GM12878 (cell line): ENCODE measurements at regions not wholly inside any gene's neighbourhood (a gene's known extent, or its start where the extent isn't known, plus 50 kb on each side); places are given as distances from the start of the nearest gene placed in this dataset.

Experiments used
- ATAC-seq: fragments of 200-7000 bp; cut with Tn5 transposase; 3 replicates; pipeline ENCODE4 v1.9.1; 2020; ENCODE audit warnings: mild to moderate bottlenecking, moderate library complexity
- BruUV-seq: library from RNA; stranded (reverse); fragments of 400-500 nt; replicated peaks from 2 replicates; lab custom pipeline; 2021; lab: Mats Ljungman, UMichigan
- CTCF ChIA-PET: fragments of 300-600 bp; sonication (Branson Sonifier 250); formaldehyde crosslinking; extraction: SDS; loops from one replicate; lab custom pipeline; 2021; ENCODE audit warnings: inconsistent platforms; lab: Yijun Ruan, JAX
- POLR2A ChIA-PET: fragments of 350-600 bp; formaldehyde crosslinking; extraction: SDS; loops from one replicate; lab custom pipeline; 2021; ENCODE audit warnings: inconsistent platforms; lab: Charles Lee
- RAD21 ChIA-PET: fragments of 300-600 bp; sonication (Branson Sonifier 250); formaldehyde crosslinking; loops from one replicate; lab custom pipeline; 2023; ENCODE audit warnings: antibody characterized with exemption; ENCODE audit not compliant: unreplicated experiment; lab: Charles Lee
- SMC1A ChIA-PET: fragments of 300-600 bp; sonication (Branson Sonifier 250); formaldehyde crosslinking; loops from one replicate; lab custom pipeline; 2023; ENCODE audit not compliant: unreplicated experiment, uncharacterized antibody; lab: Charles Lee
- DNase-seq: peaks from one replicate; pipeline ENCODE4 v3.0.0-alpha.2; 2011; ENCODE audit warnings: low read depth, low spot score
- FAIRE-seq: peaks from 3 replicates; lab custom pipeline; 2011; peaks lifted over from hg19 to GRCh38; lab: Jason Lieb, UNC
- H2AFZ ChIP-seq: 2 replicates; pipeline ENCODE4 v1.6.0; 2011; ENCODE audit warnings: low read depth, low read length, control low read depth; ENCODE audit not compliant: control insufficient read depth
- H3K27ac ChIP-seq: 2 replicates; pipeline ENCODE4 v1.5.1; 2011; ENCODE audit warnings: control low read depth; ENCODE audit not compliant: control insufficient read depth, insufficient read depth
- H3K27me3 ChIP-seq, 2 experiments: replicated peaks in 1 of 2; 2 replicates each; pipeline versions ENCODE4 v1.6.0 to v1.6.1; 2011; ENCODE audit warnings: low read length in 1 of 2; ENCODE audit not compliant: control insufficient read depth in 2 of 2, insufficient read depth in 2 of 2
- H3K36me3 ChIP-seq, 2 experiments: 2 replicates each; pipeline ENCODE4 v1.5.1; 2011; ENCODE audit warnings: low read length in 1 of 2; ENCODE audit not compliant: control insufficient read depth in 2 of 2, insufficient read depth in 2 of 2
- H3K4me1 ChIP-seq: 2 replicates; pipeline ENCODE4 v1.6.1; 2011; ENCODE audit warnings: mild to moderate bottlenecking, low read length, moderate library complexity, mixed read lengths; ENCODE audit not compliant: control insufficient read depth, insufficient read depth
- H3K4me2 ChIP-seq: 2 replicates; pipeline ENCODE4 v1.6.0; 2011; ENCODE audit warnings: control low read depth; ENCODE audit not compliant: control insufficient read depth, insufficient read depth
- H3K4me3 ChIP-seq: fragments of 200-600 bp; sonication (generic); 2 replicates; pipeline ENCODE4 v1.5.1; 2016
- H3K79me2 ChIP-seq: 2 replicates; pipeline ENCODE4 v1.6.0; 2011; ENCODE audit warnings: low read length; ENCODE audit not compliant: control insufficient read depth, insufficient read depth
- H3K9ac ChIP-seq: 2 replicates; pipeline ENCODE4 v1.8.0; 2011; ENCODE audit warnings: low read length, control low read depth, mixed read lengths; ENCODE audit not compliant: control insufficient read depth, insufficient read depth
- H3K9me3 ChIP-seq: replicated peaks from 3 replicates; pipeline ENCODE4 v1.5.1; 2011; ENCODE audit warnings: mild to moderate bottlenecking, low read length; ENCODE audit not compliant: control insufficient read depth, insufficient read depth
- H4K20me1 ChIP-seq: 2 replicates; pipeline ENCODE4 v1.6.0; 2011; ENCODE audit not compliant: control insufficient read depth, insufficient read depth
- CEBPB ChIP-seq, 2 experiments: fragments of 150-350 bp in 1 of 2; IDR thresholded peaks; 2 replicates each; pipeline ENCODE4 v1.6.1; 2012 to 2014; ENCODE audit warnings: low read depth in 2 of 2, low read length in 2 of 2, borderline replicate concordance in 1 of 2, inconsistent platforms in 1 of 2
- CHD2 ChIP-seq: IDR thresholded peaks from 2 replicates; pipeline ENCODE4 v1.6.1; 2011; ENCODE audit warnings: low read depth, low read length, improper control_type of control experiment, borderline replicate concordance
- EZH2 ChIP-seq: IDR thresholded peaks from 2 replicates; pipeline ENCODE4 v1.6.1; 2012; ENCODE audit warnings: low read depth, mild to moderate bottlenecking, control low read depth, inconsistent platforms, low read length, borderline replicate concordance; ENCODE audit not compliant: control insufficient read depth
- FOXM1 ChIP-seq: IDR thresholded peaks from 2 replicates; pipeline ENCODE4 v1.6.1; 2012; ENCODE audit warnings: low read depth, mild to moderate bottlenecking, inconsistent platforms, low read length, moderate library complexity
- IKZF1 ChIP-seq: fragments of 450-650 bp; conservative IDR thresholded peaks from 2 replicates; pipeline ENCODE4 v1.6.1; 2017; ENCODE audit warnings: antibody characterized with exemption, mild to moderate bottlenecking
- JUND ChIP-seq: IDR thresholded peaks from 2 replicates; pipeline ENCODE4 v1.6.1; 2012; ENCODE audit warnings: low read depth, mild to moderate bottlenecking, low read length, improper control_type of control experiment, moderate library complexity
- MEF2A ChIP-seq: IDR thresholded peaks from 2 replicates; pipeline ENCODE4 v1.6.1; 2011; ENCODE audit warnings: low read depth, mild to moderate bottlenecking, low read length, moderate library complexity; ENCODE audit not compliant: insufficient read depth
- MYB ChIP-seq: fragments of 150-350 bp; IDR thresholded peaks from 2 replicates; pipeline ENCODE4 v1.6.1; 2014; ENCODE audit warnings: mild to moderate bottlenecking, low read depth, low read length, borderline replicate concordance
- PML ChIP-seq: IDR thresholded peaks from 2 replicates; pipeline ENCODE4 v1.6.1; 2012; ENCODE audit warnings: low read length, inconsistent platforms
- POU2F2 ChIP-seq: IDR thresholded peaks from 3 replicates; pipeline ENCODE4 v1.6.1; 2011; ENCODE audit warnings: low read depth, mild to moderate bottlenecking, low read length, borderline replicate concordance
- ZNF24 ChIP-seq: fragments of 450-650 bp; IDR thresholded peaks from 2 replicates; pipeline ENCODE4 v1.6.1; 2017; ENCODE audit warnings: antibody characterized with exemption, mild to moderate bottlenecking
- ZNF384 ChIP-seq: IDR thresholded peaks from 2 replicates; pipeline ENCODE4 v1.6.1; 2012; ENCODE audit warnings: low read depth, mild to moderate bottlenecking, low read length, improper control_type of control experiment, borderline replicate concordance
- WGBS: methylation state at CpG from one replicate; pipeline ENCODE4 v1.1.6; 2016; ENCODE audit warnings: low lambda C conversion rate; ENCODE audit not compliant: insufficient replicate concordance, insufficient coverage; ENCODE audit errors: missing lambda C conversion rate; 5-methylcytosine and 5-hydroxymethylcytosine counted together
- in situ Hi-C: fragments of 300-500 bp; cut with MboI; formaldehyde crosslinking; loops from 9 replicates; pipeline ENCODE4 v1.14.3; 2018; ENCODE audit warnings: mixed read lengths
- intact Hi-C: fragments of 100-400 bp; cut with micrococcal nuclease; formaldehyde crosslinking; loops from one replicate; pipeline ENCODE4 v1.14.2; 2022; ENCODE audit not compliant: unreplicated experiment
- TF ChIP-seq, protein P1 (sequence below): IDR thresholded peaks from 2 replicates; pipeline ENCODE4 v1.6.1; 2011; ENCODE audit warnings: low read depth, mild to moderate bottlenecking, low read length, moderate library complexity, borderline replicate concordance; ENCODE audit errors: extremely low read depth
- TF ChIP-seq, protein P2 (sequence below): fragments of 450-650 bp; IDR thresholded peaks from 2 replicates; pipeline ENCODE4 v1.6.1; 2017; ENCODE audit warnings: borderline replicate concordance
- TF ChIP-seq, protein P3 (sequence below): fragments of 450-650 bp; formaldehyde crosslinking; IDR thresholded peaks from 2 replicates; pipeline ENCODE4 v1.5.0; 2022; ENCODE audit warnings: mild to moderate bottlenecking, missing genetic modification characterization
- TF ChIP-seq, protein P4 (sequence below): fragments of 450-650 bp; IDR thresholded peaks from 2 replicates; pipeline ENCODE4 v1.6.1; 2018; ENCODE audit warnings: mild to moderate bottlenecking, low read depth, moderate library complexity; ENCODE audit not compliant: partially characterized antibody

DNA sequence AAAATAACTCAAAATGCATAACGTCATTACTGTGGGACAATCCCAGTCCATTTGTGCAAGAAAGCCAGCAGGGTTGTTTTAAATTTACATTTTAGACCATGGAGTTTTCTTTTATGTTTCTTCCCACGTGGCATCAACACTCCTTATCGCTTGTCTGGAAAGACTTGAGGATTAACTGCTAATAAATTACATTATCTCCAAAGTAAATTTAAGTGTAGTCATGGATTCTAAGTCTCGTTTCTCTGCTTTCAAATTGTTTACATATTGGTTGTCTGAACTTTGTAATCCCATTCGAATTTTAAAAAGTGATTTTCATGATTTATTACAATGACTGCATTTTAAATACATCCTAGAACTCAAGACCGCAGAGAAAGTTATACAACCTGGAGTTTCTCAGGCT, 119.3 kb upstream of the ADAMTS5 start (continued):
- no peak for TF ChIP-seq FOXM1
- no peak for TF ChIP-seq POU2F2
- TF ChIP-seq, protein P1, sequence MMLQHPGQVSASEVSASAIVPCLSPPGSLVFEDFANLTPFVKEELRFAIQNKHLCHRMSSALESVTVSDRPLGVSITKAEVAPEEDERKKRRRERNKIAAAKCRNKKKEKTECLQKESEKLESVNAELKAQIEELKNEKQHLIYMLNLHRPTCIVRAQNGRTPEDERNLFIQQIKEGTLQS: no peak
- no peak for TF ChIP-seq MYB
- TF ChIP-seq, protein P2, sequence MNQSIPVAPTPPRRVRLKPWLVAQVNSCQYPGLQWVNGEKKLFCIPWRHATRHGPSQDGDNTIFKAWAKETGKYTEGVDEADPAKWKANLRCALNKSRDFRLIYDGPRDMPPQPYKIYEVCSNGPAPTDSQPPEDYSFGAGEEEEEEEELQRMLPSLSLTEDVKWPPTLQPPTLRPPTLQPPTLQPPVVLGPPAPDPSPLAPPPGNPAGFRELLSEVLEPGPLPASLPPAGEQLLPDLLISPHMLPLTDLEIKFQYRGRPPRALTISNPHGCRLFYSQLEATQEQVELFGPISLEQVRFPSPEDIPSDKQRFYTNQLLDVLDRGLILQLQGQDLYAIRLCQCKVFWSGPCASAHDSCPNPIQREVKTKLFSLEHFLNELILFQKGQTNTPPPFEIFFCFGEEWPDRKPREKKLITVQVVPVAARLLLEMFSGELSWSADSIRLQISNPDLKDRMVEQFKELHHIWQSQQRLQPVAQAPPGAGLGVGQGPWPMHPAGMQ: no peak
- no peak for TF ChIP-seq CEBPB (IDR thresholded peaks at IDR 0.05; ENCODE audit: borderline replicate concordance in 1 of 2, low read depth in 2 of 2, low read length in 2 of 2)

DNA sequence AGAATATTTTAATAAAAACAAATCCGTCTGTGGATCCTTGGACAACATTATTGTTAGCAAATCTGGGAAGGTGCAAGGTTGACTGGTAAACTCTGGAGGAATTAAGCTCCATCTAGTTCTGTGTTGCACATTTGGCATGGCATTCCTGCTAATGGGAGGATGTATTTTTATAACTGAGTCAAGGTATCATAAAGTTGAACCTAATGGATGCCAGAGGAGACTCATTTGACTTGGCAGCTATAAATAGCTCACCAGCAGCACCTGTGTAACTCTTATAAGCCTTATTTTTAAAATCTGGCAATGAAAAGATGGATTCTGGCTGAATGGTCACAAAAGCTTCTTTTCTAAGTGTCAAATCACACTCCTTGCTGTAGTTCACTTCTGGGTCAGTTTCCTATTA, 118.5 kb upstream of the ADAMTS5 start:
- Histone ChIP-seq H3K4me2 (no peak overlapping the region), H3K27me3 (no peaks in the 10 kb centered on the region), H3K9me3 (no peaks in the 10 kb centered on the region; the same call in 2 of the 3 replicates), H3K4me3 (no peak overlapping the region), H2AFZ (no peak overlapping the region), H3K79me2 (no peaks in the 10 kb centered on the region), H3K36me3 (no peaks in the 10 kb centered on the region), H3K27ac (no peak overlapping the region), H3K4me1 (no peaks in the 10 kb centered on the region), H3K9ac (no peak overlapping the region), H4K20me1 (no peaks in the 10 kb centered on the region)
- ChIA-PET POLR2A (no interaction called here), SMC1A (no interaction called here), RAD21 (no interaction called here), CTCF (no interaction called here)
- 0% methylated on average over 1 of the region's 1 CpG for WGBS
- ATAC-seq (no peak), DNase-seq (no peak), FAIRE-seq (no peak)
- BruUV-seq: no TSS peak
- intact Hi-C loops: no loop called here
- in situ Hi-C loops: no loop called here
- TF ChIP-seq PML (no peak), ZNF384 (no peak), CHD2 (no peak), MEF2A (no peak), JUND (no peak), IKZF1 (no peak), EZH2 (no peak), ZNF24 (no peak), FOXM1 (no peak)
- TF ChIP-seq, protein P3, sequence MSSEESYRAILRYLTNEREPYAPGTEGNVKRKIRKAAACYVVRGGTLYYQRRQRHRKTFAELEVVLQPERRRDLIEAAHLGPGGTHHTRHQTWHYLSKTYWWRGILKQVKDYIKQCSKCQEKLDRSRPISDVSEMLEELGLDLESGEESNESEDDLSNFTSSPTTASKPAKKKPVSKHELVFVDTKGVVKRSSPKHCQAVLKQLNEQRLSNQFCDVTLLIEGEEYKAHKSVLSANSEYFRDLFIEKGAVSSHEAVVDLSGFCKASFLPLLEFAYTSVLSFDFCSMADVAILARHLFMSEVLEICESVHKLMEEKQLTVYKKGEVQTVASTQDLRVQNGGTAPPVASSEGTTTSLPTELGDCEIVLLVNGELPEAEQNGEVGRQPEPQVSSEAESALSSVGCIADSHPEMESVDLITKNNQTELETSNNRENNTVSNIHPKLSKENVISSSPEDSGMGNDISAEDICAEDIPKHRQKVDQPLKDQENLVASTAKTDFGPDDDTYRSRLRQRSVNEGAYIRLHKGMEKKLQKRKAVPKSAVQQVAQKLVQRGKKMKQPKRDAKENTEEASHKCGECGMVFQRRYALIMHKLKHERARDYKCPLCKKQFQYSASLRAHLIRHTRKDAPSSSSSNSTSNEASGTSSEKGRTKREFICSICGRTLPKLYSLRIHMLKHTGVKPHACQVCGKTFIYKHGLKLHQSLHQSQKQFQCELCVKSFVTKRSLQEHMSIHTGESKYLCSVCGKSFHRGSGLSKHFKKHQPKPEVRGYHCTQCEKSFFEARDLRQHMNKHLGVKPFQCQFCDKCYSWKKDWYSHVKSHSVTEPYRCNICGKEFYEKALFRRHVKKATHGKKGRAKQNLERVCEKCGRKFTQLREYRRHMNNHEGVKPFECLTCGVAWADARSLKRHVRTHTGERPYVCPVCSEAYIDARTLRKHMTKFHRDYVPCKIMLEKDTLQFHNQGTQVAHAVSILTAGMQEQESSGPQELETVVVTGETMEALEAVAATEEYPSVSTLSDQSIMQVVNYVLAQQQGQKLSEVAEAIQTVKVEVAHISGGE (CRISPR knock-in tag): no peak
- TF ChIP-seq, protein P4, sequence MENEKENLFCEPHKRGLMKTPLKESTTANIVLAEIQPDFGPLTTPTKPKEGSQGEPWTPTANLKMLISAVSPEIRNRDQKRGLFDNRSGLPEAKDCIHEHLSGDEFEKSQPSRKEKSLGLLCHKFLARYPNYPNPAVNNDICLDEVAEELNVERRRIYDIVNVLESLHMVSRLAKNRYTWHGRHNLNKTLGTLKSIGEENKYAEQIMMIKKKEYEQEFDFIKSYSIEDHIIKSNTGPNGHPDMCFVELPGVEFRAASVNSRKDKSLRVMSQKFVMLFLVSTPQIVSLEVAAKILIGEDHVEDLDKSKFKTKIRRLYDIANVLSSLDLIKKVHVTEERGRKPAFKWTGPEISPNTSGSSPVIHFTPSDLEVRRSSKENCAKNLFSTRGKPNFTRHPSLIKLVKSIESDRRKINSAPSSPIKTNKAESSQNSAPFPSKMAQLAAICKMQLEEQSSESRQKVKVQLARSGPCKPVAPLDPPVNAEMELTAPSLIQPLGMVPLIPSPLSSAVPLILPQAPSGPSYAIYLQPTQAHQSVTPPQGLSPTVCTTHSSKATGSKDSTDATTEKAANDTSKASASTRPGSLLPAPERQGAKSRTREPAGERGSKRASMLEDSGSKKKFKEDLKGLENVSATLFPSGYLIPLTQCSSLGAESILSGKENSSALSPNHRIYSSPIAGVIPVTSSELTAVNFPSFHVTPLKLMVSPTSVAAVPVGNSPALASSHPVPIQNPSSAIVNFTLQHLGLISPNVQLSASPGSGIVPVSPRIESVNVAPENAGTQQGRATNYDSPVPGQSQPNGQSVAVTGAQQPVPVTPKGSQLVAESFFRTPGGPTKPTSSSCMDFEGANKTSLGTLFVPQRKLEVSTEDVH: no peak
